ENCODE measurements at regions not wholly inside any gene's neighbourhood (a gene's known extent, or its start where the extent isn't known, plus 50 kb on each side); places are given as distances from the start of the nearest gene placed in this dataset.

GRCh38 chr6:14455876-14456648 lies 338.5 kb downstream of the CD83 start:
- TF ChIP-seq CTCF (IDR thresholded peaks at IDR 0.05; ENCODE audit: poor library complexity) = no peak
- no peak for TF ChIP-seq EZH2 (IDR thresholded peaks at IDR 0.05; ENCODE audit: borderline replicate concordance)
- no peak for TF ChIP-seq EZH2phosphoT487 (IDR thresholded peaks at IDR 0.05; ENCODE audit: low read depth, severe bottlenecking, unreplicated experiment)
